Sigmoid colon (tissue), 4 donors: ENCODE measurements at regions not wholly inside any gene's neighbourhood (a gene's known extent, or its start where the extent isn't known, plus 50 kb on each side); places are given as distances from the start of the nearest gene placed in this dataset.

Source experiments
- CTCF ChIP-seq, 4 experiments: fragments of 450-650 bp in 3 of 4; fragments of 200-600 bp in 1 of 4; IDR thresholded peaks; one replicate each; pipeline ENCODE4 v1.5.1; 2016 to 2019; ENCODE audit warnings: antibody characterized with exemption in 4 of 4, mild to moderate bottlenecking in 3 of 4, moderate library complexity in 2 of 4
- EP300 ChIP-seq, 4 donors: sonication (generic); formaldehyde crosslinking; IDR thresholded peaks; one replicate each; pipeline ENCODE4 v1.6.1; 2017; ENCODE audit warnings: antibody characterized with exemption in 4 of 4

GRCh38 chr7:53541475-53541874, 506.0 kb downstream of the POM121L12 start:
- TF ChIP-seq CTCF (IDR thresholded peaks at IDR 0.05) (no peak), EP300 (IDR thresholded peaks at IDR 0.05) (no peak)
